ENCODE measurements at regions not wholly inside any gene's neighbourhood (a gene's known extent, or its start where the extent isn't known, plus 50 kb on each side); places are given as distances from the start of the nearest gene placed in this dataset.

GRCh38 chr3:16668776-16669545, 63.7 kb upstream of the DAZL start:
- H3K9me3 ChIP-seq (ENCODE audit: control insufficient read depth in 2 of 2, low read length in 2 of 2): no peaks in the 10 kb centered on the region
- no peak overlapping the region for H3K27ac Mint-ChIP-seq
- H3K4me1 ChIP-seq (ENCODE audit: control insufficient read depth, insufficient read depth, low read length, poor library complexity, severe bottlenecking): no peaks in the 10 kb centered on the region
- no peaks in the 10 kb centered on the region for H3K4me1 Mint-ChIP-seq
- H3K27me3 ChIP-seq (ENCODE audit: control insufficient read depth, insufficient read depth, low read length): no peaks in the 10 kb centered on the region
- H3K27ac ChIP-seq (ENCODE audit: insufficient read depth, low read length, poor library complexity, severe bottlenecking): no peak overlapping the region
- H3K36me3 ChIP-seq (ENCODE audit: control insufficient read depth, insufficient read depth, low read length): no peaks in the 10 kb centered on the region
- ATAC-seq (ENCODE audit: low read depth in 2 of 2): no peak
- H3K4me3 ChIP-seq (ENCODE audit: low read depth, low read length): no peak overlapping the region
- peaks cover 0 to 3% (median 0%) of the 10 kb centered on the region in 7 donors for H3K9me3 Mint-ChIP-seq
- H3K36me3 Mint-ChIP-seq: no peaks in the 10 kb centered on the region
- DNase-seq: no peak
- no peak overlapping the region for H3K4me3 Mint-ChIP-seq
- peaks cover 22% of the 10 kb centered on the region for H3K27me3 Mint-ChIP-seq

GRCh38 chr3:16670191-16670590, 65.0 kb upstream of the DAZL start:
- no peak overlapping the region for H3K27ac Mint-ChIP-seq
- Histone ChIP-seq H3K4me1 (ENCODE audit: control insufficient read depth, insufficient read depth, low read length, poor library complexity, severe bottlenecking) (no peaks in the 10 kb centered on the region), H3K9me3 (ENCODE audit: control insufficient read depth in 2 of 2, low read length in 2 of 2) (no peaks in the 10 kb centered on the region), H3K27me3 (ENCODE audit: control insufficient read depth, insufficient read depth, low read length) (no peaks in the 10 kb centered on the region), H3K4me3 (ENCODE audit: low read depth, low read length) (no peak overlapping the region), H3K36me3 (ENCODE audit: control insufficient read depth, insufficient read depth, low read length) (no peaks in the 10 kb centered on the region), H3K27ac (ENCODE audit: insufficient read depth, low read length, poor library complexity, severe bottlenecking) (no peak overlapping the region)
- DNase-seq (no peak), ATAC-seq (ENCODE audit: low read depth in 2 of 2) (no peak)
- no peak overlapping the region for H3K4me3 Mint-ChIP-seq
- H3K9me3 Mint-ChIP-seq: peaks cover 0 to 3% (median 0%) of the 10 kb centered on the region in 7 donors
- H3K27me3 Mint-ChIP-seq: peaks cover 14% of the 10 kb centered on the region
- no peaks in the 10 kb centered on the region for H3K36me3 Mint-ChIP-seq
- no peaks in the 10 kb centered on the region for H3K4me1 Mint-ChIP-seq

- Mint-ChIP-seq H3K4me3 (no peak overlapping the region), H3K36me3 (no peaks in the 10 kb centered on the region), H3K9me3 (peaks cover 0 to 6% (median 0%) of the 10 kb centered on the region in 7 donors), H3K27ac (no peak overlapping the region), H3K4me1 (no peaks in the 10 kb centered on the region), H3K27me3 (peaks cover 24% of the 10 kb centered on the region)
- DNase-seq (no peak), ATAC-seq (ENCODE audit: low read depth in 2 of 2) (no peak)
- H3K36me3 ChIP-seq (ENCODE audit: control insufficient read depth, insufficient read depth, low read length): no peaks in the 10 kb centered on the region
- no peak overlapping the region for H3K4me3 ChIP-seq (ENCODE audit: low read depth, low read length)
- no peak overlapping the region for H3K27ac ChIP-seq (ENCODE audit: insufficient read depth, low read length, poor library complexity, severe bottlenecking)
- H3K4me1 ChIP-seq (ENCODE audit: control insufficient read depth, insufficient read depth, low read length, poor library complexity, severe bottlenecking): no peaks in the 10 kb centered on the region
- no peaks in the 10 kb centered on the region for H3K27me3 ChIP-seq (ENCODE audit: control insufficient read depth, insufficient read depth, low read length)
- H3K9me3 ChIP-seq (ENCODE audit: control insufficient read depth in 2 of 2, low read length in 2 of 2): peaks cover 4 to 5% of the 10 kb centered on the region in 2 experiments
These were observed 66.5 kb upstream of the DAZL start for GRCh38 chr3:16671690-16672089.

- Histone ChIP-seq H3K27me3 (ENCODE audit: control insufficient read depth, insufficient read depth, low read length) (no peaks in the 10 kb centered on the region), H3K4me3 (ENCODE audit: low read depth, low read length) (no peak overlapping the region), H3K9me3 (ENCODE audit: control insufficient read depth in 2 of 2, low read length in 2 of 2) (peaks cover 4 to 5% of the 10 kb centered on the region in 2 experiments), H3K27ac (ENCODE audit: insufficient read depth, low read length, poor library complexity, severe bottlenecking) (no peak overlapping the region), H3K36me3 (ENCODE audit: control insufficient read depth, insufficient read depth, low read length) (no peaks in the 10 kb centered on the region), H3K4me1 (ENCODE audit: control insufficient read depth, insufficient read depth, low read length, poor library complexity, severe bottlenecking) (no peaks in the 10 kb centered on the region)
- peaks cover 18% of the 10 kb centered on the region for H3K27me3 Mint-ChIP-seq
- DNase-seq (no peak), ATAC-seq (ENCODE audit: low read depth in 2 of 2) (no peak)
- H3K36me3 Mint-ChIP-seq: no peaks in the 10 kb centered on the region
- peaks cover 0 to 11% (median 1%) of the 10 kb centered on the region in 7 donors for H3K9me3 Mint-ChIP-seq
- H3K4me3 Mint-ChIP-seq: no peak overlapping the region
- no peaks in the 10 kb centered on the region for H3K4me1 Mint-ChIP-seq
- no peak overlapping the region for H3K27ac Mint-ChIP-seq
These were observed 68.3 kb upstream of the DAZL start for GRCh38 chr3:16673530-16673929.

DNA sequence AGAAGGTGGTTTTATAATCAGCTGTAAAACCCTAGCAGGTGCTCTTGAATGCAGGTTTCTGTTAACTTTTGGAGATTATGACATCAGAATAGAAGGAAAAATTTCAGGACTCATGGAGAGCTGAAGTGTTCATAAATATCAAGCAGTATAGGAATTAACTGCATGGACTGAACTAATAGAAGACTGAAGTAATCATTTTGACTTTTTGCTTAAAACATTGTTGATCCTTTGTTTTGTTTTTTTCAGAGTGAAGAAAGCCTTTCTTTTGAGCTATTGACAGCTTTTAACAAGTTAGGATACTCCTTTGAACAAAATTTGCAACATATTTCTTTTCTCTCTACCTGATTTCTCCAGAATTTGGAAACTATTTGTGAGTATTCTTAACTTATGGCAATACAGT, 70.6 kb upstream of the DAZL start:
- ATAC-seq (ENCODE audit: low read depth in 2 of 2) (no peak), DNase-seq (no peak)
- H3K27me3 Mint-ChIP-seq: peaks cover 11% of the 10 kb centered on the region
- Histone ChIP-seq H3K27ac (ENCODE audit: insufficient read depth, low read length, poor library complexity, severe bottlenecking) (no peak overlapping the region), H3K4me3 (ENCODE audit: low read depth, low read length) (no peak overlapping the region), H3K9me3 (ENCODE audit: control insufficient read depth in 2 of 2, low read length in 2 of 2) (peaks cover 4 to 5% of the 10 kb centered on the region in 2 experiments), H3K27me3 (ENCODE audit: control insufficient read depth, insufficient read depth, low read length) (no peaks in the 10 kb centered on the region), H3K36me3 (ENCODE audit: control insufficient read depth, insufficient read depth, low read length) (no peaks in the 10 kb centered on the region), H3K4me1 (ENCODE audit: control insufficient read depth, insufficient read depth, low read length, poor library complexity, severe bottlenecking) (no peaks in the 10 kb centered on the region)
- peaks cover 0 to 11% (median 1%) of the 10 kb centered on the region in 7 donors for H3K9me3 Mint-ChIP-seq
- no peak overlapping the region for H3K4me3 Mint-ChIP-seq
- H3K4me1 Mint-ChIP-seq: no peaks in the 10 kb centered on the region
- no peaks in the 10 kb centered on the region for H3K36me3 Mint-ChIP-seq
- no peak overlapping the region for H3K27ac Mint-ChIP-seq

DNA sequence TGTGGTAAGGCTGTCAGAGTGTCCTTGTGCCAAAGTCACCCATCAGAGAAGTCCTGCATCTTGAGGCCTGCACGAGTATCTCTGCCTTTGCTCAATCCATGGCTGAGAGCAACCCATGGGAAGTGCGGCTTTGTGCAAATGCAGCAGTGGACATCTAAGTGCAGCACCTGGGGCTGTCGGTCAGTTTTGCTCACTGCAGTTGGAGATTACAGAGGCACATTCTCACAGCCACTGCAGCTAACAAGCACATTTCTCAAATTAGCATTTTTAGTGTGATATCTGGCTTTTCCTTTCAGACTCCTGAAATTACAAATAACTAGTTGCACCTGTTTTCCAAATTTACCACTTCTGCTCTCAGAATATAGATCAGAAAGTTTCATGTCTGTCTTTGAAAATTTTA, 81.5 kb upstream of the DAZL start:
- DNase-seq: no peak
- Histone ChIP-seq H3K36me3 (ENCODE audit: control insufficient read depth, insufficient read depth, low read length) (no peaks in the 10 kb centered on the region), H3K9me3 (ENCODE audit: control insufficient read depth in 2 of 2, low read length in 2 of 2) (no peaks in the 10 kb centered on the region), H3K27me3 (ENCODE audit: control insufficient read depth, insufficient read depth, low read length) (peaks cover 3% of the 10 kb centered on the region), H3K4me3 (ENCODE audit: low read depth, low read length) (no peak overlapping the region), H3K27ac (ENCODE audit: insufficient read depth, low read length, poor library complexity, severe bottlenecking) (no peak overlapping the region), H3K4me1 (ENCODE audit: control insufficient read depth, insufficient read depth, low read length, poor library complexity, severe bottlenecking) (no peaks in the 10 kb centered on the region)
- H3K4me1 Mint-ChIP-seq: no peaks in the 10 kb centered on the region
- H3K27me3 Mint-ChIP-seq: peaks cover 11% of the 10 kb centered on the region
- H3K27ac Mint-ChIP-seq: no peak overlapping the region
- no peaks in the 10 kb centered on the region for H3K36me3 Mint-ChIP-seq
- ATAC-seq (ENCODE audit: low read depth in 2 of 2): no peak
- no peak overlapping the region for H3K4me3 Mint-ChIP-seq
- peaks cover 0 to 3% (median 0%) of the 10 kb centered on the region in 7 donors for H3K9me3 Mint-ChIP-seq

DNA sequence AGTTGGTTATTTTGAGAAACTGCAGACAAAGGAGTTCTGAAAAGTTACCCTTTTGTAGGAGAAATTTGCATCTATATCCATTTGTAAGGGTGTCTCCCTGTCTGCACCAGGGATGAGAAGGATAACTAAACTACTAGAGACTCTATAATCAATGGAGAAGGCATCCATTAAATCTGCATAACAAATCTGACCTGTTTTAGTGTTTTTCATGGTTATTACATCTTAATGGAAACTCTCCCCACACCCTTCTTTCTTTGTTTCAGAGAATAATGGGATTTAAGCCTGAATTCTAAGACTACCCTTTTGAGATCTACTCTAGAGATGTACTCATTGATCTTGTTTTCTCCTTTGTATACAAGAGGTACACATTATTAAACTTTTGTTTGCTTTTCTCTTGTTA, 82.0 kb upstream of the DAZL start:
- H3K27me3 ChIP-seq (ENCODE audit: control insufficient read depth, insufficient read depth, low read length): peaks cover 3% of the 10 kb centered on the region
- H3K27ac Mint-ChIP-seq: no peak overlapping the region
- H3K36me3 ChIP-seq (ENCODE audit: control insufficient read depth, insufficient read depth, low read length): no peaks in the 10 kb centered on the region
- no peaks in the 10 kb centered on the region for H3K4me1 ChIP-seq (ENCODE audit: control insufficient read depth, insufficient read depth, low read length, poor library complexity, severe bottlenecking)
- H3K9me3 ChIP-seq (ENCODE audit: control insufficient read depth in 2 of 2, low read length in 2 of 2): no peaks in the 10 kb centered on the region
- no peaks in the 10 kb centered on the region for H3K4me1 Mint-ChIP-seq
- no peak overlapping the region for H3K4me3 Mint-ChIP-seq
- DNase-seq (no peak), ATAC-seq (ENCODE audit: low read depth in 2 of 2) (no peak)
- H3K36me3 Mint-ChIP-seq: no peaks in the 10 kb centered on the region
- no peak overlapping the region for H3K27ac ChIP-seq (ENCODE audit: insufficient read depth, low read length, poor library complexity, severe bottlenecking)
- peaks cover 0 to 3% (median 0%) of the 10 kb centered on the region in 7 donors for H3K9me3 Mint-ChIP-seq
- no peak overlapping the region for H3K4me3 ChIP-seq (ENCODE audit: low read depth, low read length)
- H3K27me3 Mint-ChIP-seq: peaks cover 11% of the 10 kb centered on the region
